H1 (cell line): ENCODE measurements at regions not wholly inside any gene's neighbourhood (a gene's known extent, or its start where the extent isn't known, plus 50 kb on each side); places are given as distances from the start of the nearest gene placed in this dataset.

Source experiments
- CBX8 ChIP-seq: fragments of 300-800, 300-1000 bp; sonication (generic); IDR thresholded peaks from 2 replicates; pipeline ENCODE4 v1.7.1; 2016; ENCODE audit warnings: low read depth, low read length, borderline replicate concordance
- EZH2 ChIP-seq: fragments of 200-600 bp; sonication (generic); IDR thresholded peaks from 2 replicates; pipeline ENCODE4 v1.7.1; 2012; ENCODE audit warnings: low read depth, mild to moderate bottlenecking, moderate library complexity, low read length, inconsistent platforms; ENCODE audit not compliant: severe bottlenecking
- MAFK ChIP-seq: IDR thresholded peaks from 2 replicates; pipeline ENCODE4 v1.6.1; 2012; ENCODE audit warnings: low read depth, mild to moderate bottlenecking, improper control_type of control experiment, low read length
- RXRA ChIP-seq: IDR thresholded peaks from 2 replicates; pipeline ENCODE4 v1.6.1; 2011; ENCODE audit warnings: low read depth, mild to moderate bottlenecking, low read length, moderate library complexity; ENCODE audit not compliant: insufficient read depth
- TBP ChIP-seq: IDR thresholded peaks from 2 replicates; pipeline ENCODE4 v1.6.1; 2011; ENCODE audit warnings: low read depth, low read length, improper control_type of control experiment
- TCF12 ChIP-seq: IDR thresholded peaks from 2 replicates; pipeline ENCODE4 v1.6.1; 2011; ENCODE audit warnings: low read depth, mild to moderate bottlenecking, low read length

DNA sequence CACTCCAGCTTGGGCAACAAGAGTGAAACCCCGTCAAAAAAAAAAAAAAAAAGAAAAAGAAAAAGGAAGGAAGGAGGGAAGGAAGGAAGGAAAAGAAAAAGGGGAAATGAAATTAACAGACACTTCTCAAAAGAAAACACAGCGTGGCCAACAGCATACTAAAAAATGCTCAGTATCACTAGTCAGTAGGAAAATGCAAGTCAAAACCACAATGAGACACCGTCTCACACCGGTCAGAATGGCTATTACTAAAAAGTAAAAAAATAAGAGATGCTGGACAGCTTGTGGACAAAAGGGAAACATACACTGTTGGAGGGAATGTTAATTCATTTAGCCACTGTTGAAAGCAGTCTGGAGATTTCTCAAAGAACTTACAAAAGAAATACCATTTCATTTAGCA is 369.5 kb upstream of the BRINP3 start (continued):
- no peak for TF ChIP-seq CBX8
- TF ChIP-seq RXRA = no peak
- TF ChIP-seq TCF12 = no peak
- no peak for TF ChIP-seq EZH2
- no peak for TF ChIP-seq TBP
- no peak for TF ChIP-seq MAFK
- TF ChIP-seq, all 59 proteins: peak for 0
